PC-3 (cell line): ENCODE measurements at regions not wholly inside any gene's neighbourhood (a gene's known extent, or its start where the extent isn't known, plus 50 kb on each side); places are given as distances from the start of the nearest gene placed in this dataset.

Experiments used
- EZH2 ChIP-seq: fragments of 300-600 bp; sonication (generic); IDR thresholded peaks from one replicate; pipeline ENCODE4 v1.6.1; 2017; ENCODE audit warnings: antibody characterized with exemption, mild to moderate bottlenecking, low read length; ENCODE audit not compliant: unreplicated experiment
- EZH2phosphoT487 ChIP-seq: fragments of 300-600 bp; sonication (generic); IDR thresholded peaks from 2 replicates; pipeline ENCODE4 v1.6.1; 2018; ENCODE audit warnings: mild to moderate bottlenecking, antibody characterized with exemption, low read length, borderline replicate concordance
- TF ChIP-seq, protein P1 (sequence below): fragments of 300-600 bp; sonication (generic); conservative IDR thresholded peaks from 2 replicates; pipeline ENCODE4 v1.5.1; 2017; ENCODE audit warnings: antibody characterized with exemption, low read depth, mild to moderate bottlenecking, low read length

DNA sequence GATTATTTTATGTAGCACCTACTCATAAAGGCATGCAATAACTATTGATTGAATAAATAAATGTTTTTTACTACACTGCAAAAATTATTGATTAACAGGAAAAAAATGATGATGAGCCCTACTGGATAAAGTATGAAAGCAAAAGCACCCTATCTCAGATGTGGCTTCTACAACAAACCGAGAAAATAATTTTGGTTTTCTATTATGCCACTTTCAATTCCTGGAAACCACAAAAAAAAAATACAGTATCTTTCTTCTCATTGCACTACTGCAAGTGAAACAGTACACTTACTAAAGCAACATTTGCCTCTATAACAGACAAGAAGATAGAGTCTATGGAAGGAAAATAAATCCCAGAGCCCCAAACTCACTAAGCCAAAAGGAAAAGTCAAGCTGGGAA lies 1882.4 kb downstream of the NCAM2 start:
- TF ChIP-seq, protein P1, sequence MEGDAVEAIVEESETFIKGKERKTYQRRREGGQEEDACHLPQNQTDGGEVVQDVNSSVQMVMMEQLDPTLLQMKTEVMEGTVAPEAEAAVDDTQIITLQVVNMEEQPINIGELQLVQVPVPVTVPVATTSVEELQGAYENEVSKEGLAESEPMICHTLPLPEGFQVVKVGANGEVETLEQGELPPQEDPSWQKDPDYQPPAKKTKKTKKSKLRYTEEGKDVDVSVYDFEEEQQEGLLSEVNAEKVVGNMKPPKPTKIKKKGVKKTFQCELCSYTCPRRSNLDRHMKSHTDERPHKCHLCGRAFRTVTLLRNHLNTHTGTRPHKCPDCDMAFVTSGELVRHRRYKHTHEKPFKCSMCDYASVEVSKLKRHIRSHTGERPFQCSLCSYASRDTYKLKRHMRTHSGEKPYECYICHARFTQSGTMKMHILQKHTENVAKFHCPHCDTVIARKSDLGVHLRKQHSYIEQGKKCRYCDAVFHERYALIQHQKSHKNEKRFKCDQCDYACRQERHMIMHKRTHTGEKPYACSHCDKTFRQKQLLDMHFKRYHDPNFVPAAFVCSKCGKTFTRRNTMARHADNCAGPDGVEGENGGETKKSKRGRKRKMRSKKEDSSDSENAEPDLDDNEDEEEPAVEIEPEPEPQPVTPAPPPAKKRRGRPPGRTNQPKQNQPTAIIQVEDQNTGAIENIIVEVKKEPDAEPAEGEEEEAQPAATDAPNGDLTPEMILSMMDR: no peak
- no peak for TF ChIP-seq EZH2
- TF ChIP-seq EZH2phosphoT487: no peak
